Peyer's patch (tissue), 4 donors: ENCODE measurements at regions not wholly inside any gene's neighbourhood (a gene's known extent, or its start where the extent isn't known, plus 50 kb on each side); places are given as distances from the start of the nearest gene placed in this dataset.
A peak's percentile ranks its signal among the peaks of the same experiment; 100 is the strongest.

Source experiments
- DNase-seq, 3 donors: peaks; one replicate each; pipeline ENCODE4 v3.0.0-alpha.2; 2017 to 2019
- H3K27ac ChIP-seq, 4 donors: fragments of 200-600 bp; sonication (generic); one replicate each; pipeline ENCODE4 v1.5.1; 2016 to 2019
- H3K27me3 ChIP-seq, 2 donors: fragments of 200-600 bp; sonication (generic); one replicate each; pipeline ENCODE4 v1.5.1; 2019
- H3K36me3 ChIP-seq, 3 donors: fragments of 200-600 bp; sonication (generic); one replicate each; pipeline ENCODE4 v1.5.1; 2016 to 2019
- H3K4me1 ChIP-seq, 4 donors: fragments of 200-600 bp; sonication (generic); one replicate each; pipeline ENCODE4 v1.5.1; 2016 to 2019
- H3K4me3 ChIP-seq, 4 donors: fragments of 200-600 bp; sonication (generic); 1 replicate in 3 of 4; 2 replicates in 1 of 4; pipeline ENCODE4 v1.5.1; 2016 to 2019; ENCODE audit warnings: mild to moderate bottlenecking in 1 of 4
- H3K9me3 ChIP-seq, 4 donors: fragments of 200-600 bp; sonication (generic); one replicate each; pipeline ENCODE4 v1.5.1; 2016 to 2019; ENCODE audit warnings: mild to moderate bottlenecking in 1 of 4
- CTCF ChIP-seq, 6 experiments: fragments of 450-650 bp in 4 of 6; fragments of 200-600 bp in 2 of 6; sonication (generic) in 1 of 6; IDR thresholded peaks; one replicate each; pipeline ENCODE4 v1.5.1; 2017 to 2019; ENCODE audit warnings: antibody characterized with exemption in 6 of 6, mild to moderate bottlenecking in 3 of 6, moderate library complexity in 1 of 6
- POLR2A ChIP-seq, 2 donors: fragments of 450-650 bp; IDR thresholded peaks; one replicate each; pipeline ENCODE4 v1.5.1; 2017; ENCODE audit warnings: antibody characterized with exemption in 2 of 2, mild to moderate bottlenecking in 2 of 2, moderate library complexity in 2 of 2

GRCh38 chr2:2668681-2669265 is 337.7 kb upstream of the MYT1L start:
- no peak for TF ChIP-seq POLR2A (IDR thresholded peaks at IDR 0.05)
- no peak for TF ChIP-seq CTCF (IDR thresholded peaks at IDR 0.05)
- Histone ChIP-seq H3K27ac (no peak overlapping the region), H3K4me3 (no peak overlapping the region), H3K27me3 (no peaks in the 10 kb centered on the region), H3K9me3 (no peaks in the 10 kb centered on the region), H3K4me1 (no peaks in the 10 kb centered on the region), H3K36me3 (no peaks in the 10 kb centered on the region)
- no peak for DNase-seq

- peak in 1 of 3 donors; percentile 8 for DNase-seq
- Histone ChIP-seq H3K36me3 (no peaks in the 10 kb centered on the region), H3K27ac (no peak overlapping the region), H3K4me1 (no peaks in the 10 kb centered on the region), H3K4me3 (no peak overlapping the region), H3K9me3 (no peaks in the 10 kb centered on the region), H3K27me3 (no peaks in the 10 kb centered on the region)
- no peak for TF ChIP-seq POLR2A (IDR thresholded peaks at IDR 0.05)
Measured at GRCh38 chr2:2667690-2668089, 336.6 kb upstream of the MYT1L start.

DNA sequence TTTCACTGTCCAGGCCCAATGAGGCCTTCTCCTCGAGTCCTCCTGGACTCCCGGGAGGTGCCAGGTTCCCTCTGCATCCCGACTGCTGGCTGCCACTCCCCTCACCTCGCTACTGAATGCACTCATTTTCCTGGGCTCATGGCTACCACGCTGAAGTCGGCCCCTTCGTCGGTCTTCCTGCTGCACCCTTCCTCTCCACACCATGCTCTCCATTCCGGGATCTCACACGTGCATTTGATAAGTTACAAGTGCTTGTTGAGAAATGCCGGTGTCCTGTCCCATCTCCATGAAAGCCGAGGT is 334.7 kb upstream of the MYT1L start:
- DNase-seq: peak in 1 of 3 donors; percentile 7
- no peaks in the 10 kb centered on the region for H3K4me1 ChIP-seq
- no peaks in the 10 kb centered on the region for H3K27me3 ChIP-seq
- no peak overlapping the region for H3K27ac ChIP-seq
- no peaks in the 10 kb centered on the region for H3K36me3 ChIP-seq
- no peak for TF ChIP-seq CTCF (IDR thresholded peaks at IDR 0.05)
- TF ChIP-seq POLR2A (IDR thresholded peaks at IDR 0.05): no peak
- no peak overlapping the region for H3K4me3 ChIP-seq
- no peaks in the 10 kb centered on the region for H3K9me3 ChIP-seq

GRCh38 chr2:2664989-2665833 is 334.1 kb upstream of the MYT1L start:
- no peaks in the 10 kb centered on the region for H3K9me3 ChIP-seq

DNA sequence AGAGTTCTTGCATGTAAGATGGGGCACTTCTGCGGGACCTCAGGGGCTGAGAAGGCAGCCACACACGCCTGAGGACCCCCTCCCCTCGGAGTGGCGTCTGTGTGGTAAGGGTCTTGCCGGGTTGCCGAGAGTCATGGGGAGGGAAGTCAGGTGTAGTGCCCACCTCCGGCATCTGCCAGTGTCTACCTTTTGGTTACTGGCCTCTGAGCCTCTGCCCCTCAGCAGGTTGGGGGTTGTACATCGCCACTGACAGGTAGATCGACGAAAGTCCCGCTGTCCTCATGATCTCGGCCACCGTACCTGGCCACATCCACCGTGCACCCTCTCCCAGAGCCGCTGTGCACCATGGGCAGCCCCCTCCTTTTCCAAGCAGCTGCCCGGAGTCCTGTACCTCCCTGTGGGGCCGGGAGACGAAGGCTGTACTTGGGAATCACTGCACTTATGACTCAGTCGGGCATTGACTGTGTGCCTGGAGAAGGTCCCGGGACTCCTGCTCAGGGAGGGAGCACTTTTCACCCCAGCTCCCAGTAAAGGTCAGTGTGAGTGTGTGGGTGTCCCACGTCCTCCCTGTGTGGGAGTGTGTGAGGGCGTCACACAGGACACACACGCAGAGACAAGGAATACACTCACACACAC is 332.4 kb upstream of the MYT1L start:
- H3K9me3 ChIP-seq: peaks cover 0 to 7% (median 0%) of the 10 kb centered on the region in 4 donors
- H3K36me3 ChIP-seq: no peaks in the 10 kb centered on the region
- TF ChIP-seq CTCF (IDR thresholded peaks at IDR 0.05): no peak
- no peak for TF ChIP-seq POLR2A (IDR thresholded peaks at IDR 0.05)
- no peaks in the 10 kb centered on the region for H3K27me3 ChIP-seq
- DNase-seq: no peak
- H3K4me1 ChIP-seq: no peaks in the 10 kb centered on the region
- H3K4me3 ChIP-seq: no peak overlapping the region
- H3K27ac ChIP-seq: no peak overlapping the region

More at GRCh38 chr2:2664989-2665833, 334.1 kb upstream of the MYT1L start:
- H3K4me3 ChIP-seq: no peak overlapping the region
- no peaks in the 10 kb centered on the region for H3K36me3 ChIP-seq
- no peaks in the 10 kb centered on the region for H3K27me3 ChIP-seq
- H3K27ac ChIP-seq: no peak overlapping the region
- TF ChIP-seq POLR2A (IDR thresholded peaks at IDR 0.05): no peak
- TF ChIP-seq CTCF (IDR thresholded peaks at IDR 0.05): no peak
- DNase-seq: no peak
- H3K4me1 ChIP-seq: no peaks in the 10 kb centered on the region

- TF ChIP-seq POLR2A (IDR thresholded peaks at IDR 0.05): no peak
- no peak for TF ChIP-seq CTCF (IDR thresholded peaks at IDR 0.05)
- no peaks in the 10 kb centered on the region for H3K27me3 ChIP-seq
- peaks cover 0 to 7% (median 0%) of the 10 kb centered on the region in 4 donors for H3K9me3 ChIP-seq
- no peak overlapping the region for H3K27ac ChIP-seq
- no peaks in the 10 kb centered on the region for H3K36me3 ChIP-seq
- no peak overlapping the region for H3K4me3 ChIP-seq
- no peaks in the 10 kb centered on the region for H3K4me1 ChIP-seq
- DNase-seq: no peak
Measured at GRCh38 chr2:2662847-2663356, 331.8 kb upstream of the MYT1L start.
